ENCODE measurements at regions not wholly inside any gene's neighbourhood (a gene's known extent, or its start where the extent isn't known, plus 50 kb on each side); places are given as distances from the start of the nearest gene placed in this dataset.
A peak's percentile ranks its signal among the peaks of the same experiment; 100 is the strongest.

- peak; percentile 89 for DNase-seq (ENCODE audit: low spot score)
These were observed 123.7 kb upstream of the CPEB4 start for GRCh38 chr5:173764332-173765028.

- no peak for DNase-seq (ENCODE audit: low spot score)
These were observed 123.0 kb upstream of the CPEB4 start for GRCh38 chr5:173765029-173765644.

- DNase-seq (ENCODE audit: low spot score) = no peak
These were observed 122.5 kb upstream of the CPEB4 start for GRCh38 chr5:173765661-173766060.

GRCh38 chr5:173767574-173768266 is 120.4 kb upstream of the CPEB4 start:
- no peak for DNase-seq (ENCODE audit: low spot score)

GRCh38 chr5:173768267-173768806 is 119.8 kb upstream of the CPEB4 start:
- no peak for DNase-seq (ENCODE audit: low spot score)

GRCh38 chr5:173768891-173769290 is 119.3 kb upstream of the CPEB4 start:
- DNase-seq (ENCODE audit: low spot score) = no peak

- no peak for DNase-seq (ENCODE audit: low spot score)
These were observed 117.5 kb upstream of the CPEB4 start for GRCh38 chr5:173770637-173771036.

GRCh38 chr5:173771121-173771724 is 116.9 kb upstream of the CPEB4 start:
- no peak for DNase-seq (ENCODE audit: low spot score)

- no peak for DNase-seq (ENCODE audit: low spot score)
These were observed 116.3 kb upstream of the CPEB4 start for GRCh38 chr5:173771725-173772383.

- no peak for DNase-seq (ENCODE audit: low spot score)
These were observed 115.6 kb upstream of the CPEB4 start for GRCh38 chr5:173772384-173773059.

- no peak for DNase-seq (ENCODE audit: low spot score)
These were observed 113.8 kb upstream of the CPEB4 start for GRCh38 chr5:173774271-173774761.

GRCh38 chr5:173775261-173776197 is 112.6 kb upstream of the CPEB4 start:
- DNase-seq (ENCODE audit: low spot score) = no peak

- no peak for DNase-seq (ENCODE audit: low spot score)
These were observed 111.0 kb upstream of the CPEB4 start for GRCh38 chr5:173777149-173777548.

- no peak for DNase-seq (ENCODE audit: low spot score)
These were observed 110.5 kb upstream of the CPEB4 start for GRCh38 chr5:173777674-173778073.

GRCh38 chr5:173778152-173778782 is 109.9 kb upstream of the CPEB4 start:
- no peak for DNase-seq (ENCODE audit: low spot score)

GRCh38 chr5:173778784-173779304 is 109.3 kb upstream of the CPEB4 start:
- no peak for DNase-seq (ENCODE audit: low spot score)

- DNase-seq (ENCODE audit: low spot score) = no peak
These were observed 107.6 kb upstream of the CPEB4 start for GRCh38 chr5:173780235-173781234.

- DNase-seq (ENCODE audit: low spot score) = no peak
These were observed 106.7 kb upstream of the CPEB4 start for GRCh38 chr5:173781432-173781815.
